Caco-2 (cell line): ENCODE measurements at regions not wholly inside any gene's neighbourhood (a gene's known extent, or its start where the extent isn't known, plus 50 kb on each side); places are given as distances from the start of the nearest gene placed in this dataset.
"Not testable (repeated sequence)": the region's sequence is repeated elsewhere in the genome, so short reads cannot be mapped to it uniquely, and the experiment has no call there.

Experiments used
- BruUV-seq: library from RNA; stranded (reverse); fragments of 400-500 nt; replicated peaks from 2 replicates; lab custom pipeline; 2021; lab: Mats Ljungman, UMichigan
- CTCF ChIA-PET: fragments of 300-600 bp; sonication (Branson Sonifier 250); formaldehyde crosslinking; loops from one replicate; lab custom pipeline; 2022; ENCODE audit warnings: antibody characterized with exemption; lab: Charles Lee
- POLR2A ChIA-PET: fragments of 300-600 bp; sonication (Branson Sonifier 250); formaldehyde crosslinking; loops from one replicate; lab custom pipeline; 2022; ENCODE audit warnings: antibody characterized with exemption; lab: Charles Lee
- DNase-seq, 2 experiments: peaks; one replicate each; pipeline versions ENCODE4 v3.0.0 to v3.0.0-alpha.2; 2020 to 2022
- H3K27me3 ChIP-seq: replicated peaks from 2 replicates; pipeline ENCODE4 v1.6.0; 2011; ENCODE audit warnings: low read length; ENCODE audit not compliant: control insufficient read depth, insufficient read depth
- H3K36me3 ChIP-seq: 2 replicates; pipeline ENCODE4 v1.5.1; 2011; ENCODE audit warnings: low read length; ENCODE audit not compliant: control insufficient read depth, insufficient read depth
- H3K4me1 ChIP-seq: fragments of 250-450 bp; sonication (Bioruptor Pico); 2 replicates; pipeline ENCODE4 v1.5.1; 2020; ENCODE audit warnings: mild to moderate bottlenecking
- H3K4me3 ChIP-seq: 2 replicates; pipeline ENCODE4 v1.5.1; 2011; ENCODE audit warnings: low read depth, mild to moderate bottlenecking, control low read depth, low read length
- H3K9me3 ChIP-seq: fragments of 250-450 bp; sonication (Bioruptor Pico); 2 replicates; pipeline ENCODE4 v1.5.1; 2020; ENCODE audit warnings: mild to moderate bottlenecking, moderate library complexity
- H3K27ac Mint-ChIP-seq: one replicate; pipeline ENCODE4 v1.8.0; 2022; ENCODE audit warnings: mixed read lengths; ENCODE audit not compliant: unreplicated experiment
- H3K27me3 Mint-ChIP-seq: one replicate; pipeline ENCODE4 v1.8.0; 2022; ENCODE audit warnings: mixed read lengths; ENCODE audit not compliant: insufficient read depth, unreplicated experiment
- H3K36me3 Mint-ChIP-seq: one replicate; pipeline ENCODE4 v1.8.0; 2022; ENCODE audit warnings: mild to moderate bottlenecking, mixed read lengths; ENCODE audit not compliant: insufficient read depth, unreplicated experiment
- H3K4me1 Mint-ChIP-seq: one replicate; pipeline ENCODE4 v1.8.0; 2022; ENCODE audit warnings: low read depth, mixed read lengths; ENCODE audit not compliant: unreplicated experiment
- H3K4me3 Mint-ChIP-seq: one replicate; pipeline ENCODE4 v1.8.0; 2022; ENCODE audit warnings: mild to moderate bottlenecking, moderate library complexity, mixed read lengths; ENCODE audit not compliant: unreplicated experiment
- H3K9me3 Mint-ChIP-seq: one replicate; pipeline ENCODE4 v1.8.0; 2022; ENCODE audit warnings: mixed read lengths; ENCODE audit not compliant: unreplicated experiment
- intact Hi-C: fragments of 100-400 bp; cut with micrococcal nuclease; formaldehyde crosslinking; loops from one replicate; pipeline ENCODE4 v1.10.0; 2022; ENCODE audit not compliant: unreplicated experiment

- H3K4me3 Mint-ChIP-seq, H3K4me1 ChIP-seq, H3K9me3 ChIP-seq, H3K27me3 ChIP-seq, H3K27me3 Mint-ChIP-seq, H3K4me3 ChIP-seq, H3K36me3 Mint-ChIP-seq, DNase-seq, H3K36me3 ChIP-seq, H3K27ac Mint-ChIP-seq, H3K4me1 Mint-ChIP-seq, intact Hi-C loops, BruUV-seq, H3K9me3 Mint-ChIP-seq, CTCF ChIA-PET, POLR2A ChIA-PET: not testable (repeated sequence)
Observed at GRCh38 chr9:39005736-39006135, 282.2 kb downstream of the CNTNAP3 start.

- H3K9me3 ChIP-seq, H3K4me1 Mint-ChIP-seq, intact Hi-C loops, H3K36me3 ChIP-seq, H3K27ac Mint-ChIP-seq, H3K36me3 Mint-ChIP-seq, H3K27me3 Mint-ChIP-seq, POLR2A ChIA-PET, H3K27me3 ChIP-seq, H3K4me1 ChIP-seq, H3K9me3 Mint-ChIP-seq, H3K4me3 Mint-ChIP-seq, H3K4me3 ChIP-seq, DNase-seq, BruUV-seq: not testable (repeated sequence)
- CTCF ChIA-PET: interaction anchor here (0.7 kb wide), 1 partner anchor 9 kb away, joined by 4 read pairs; no protein-coding TSS in a partner anchor
Observed at GRCh38 chr9:39001085-39001593, 281.2 kb upstream of the FAM240B start.

- POLR2A ChIA-PET, H3K27me3 ChIP-seq, H3K4me3 ChIP-seq, H3K9me3 ChIP-seq, H3K4me1 Mint-ChIP-seq, H3K36me3 Mint-ChIP-seq, intact Hi-C loops, H3K27me3 Mint-ChIP-seq, H3K4me1 ChIP-seq, H3K9me3 Mint-ChIP-seq, H3K27ac Mint-ChIP-seq, BruUV-seq, DNase-seq, H3K36me3 ChIP-seq, H3K4me3 Mint-ChIP-seq, CTCF ChIA-PET: not testable (repeated sequence)
Observed at GRCh38 chr9:38999277-38999676, 279.3 kb upstream of the FAM240B start.

- BruUV-seq, H3K9me3 ChIP-seq, H3K27ac Mint-ChIP-seq, H3K9me3 Mint-ChIP-seq, H3K4me3 Mint-ChIP-seq, intact Hi-C loops, H3K27me3 Mint-ChIP-seq, POLR2A ChIA-PET, H3K27me3 ChIP-seq, H3K4me1 ChIP-seq, H3K36me3 ChIP-seq, H3K4me1 Mint-ChIP-seq, H3K36me3 Mint-ChIP-seq, H3K4me3 ChIP-seq, DNase-seq, CTCF ChIA-PET: not testable (repeated sequence)
Observed at GRCh38 chr9:38993690-38994089, 273.8 kb upstream of the FAM240B start.

GRCh38 chr9:38993156-38993555 lies 273.2 kb upstream of the FAM240B start:
- CTCF ChIA-PET, POLR2A ChIA-PET, H3K4me3 Mint-ChIP-seq, BruUV-seq, DNase-seq, H3K4me3 ChIP-seq, H3K4me1 ChIP-seq, H3K9me3 Mint-ChIP-seq, H3K27me3 ChIP-seq, intact Hi-C loops, H3K27ac Mint-ChIP-seq, H3K27me3 Mint-ChIP-seq, H3K36me3 Mint-ChIP-seq, H3K36me3 ChIP-seq, H3K4me1 Mint-ChIP-seq, H3K9me3 ChIP-seq: not testable (repeated sequence)

- BruUV-seq, CTCF ChIA-PET, H3K4me3 Mint-ChIP-seq, intact Hi-C loops, DNase-seq, H3K4me1 Mint-ChIP-seq, H3K4me3 ChIP-seq, H3K27ac Mint-ChIP-seq, H3K27me3 Mint-ChIP-seq, H3K27me3 ChIP-seq, H3K36me3 Mint-ChIP-seq, H3K36me3 ChIP-seq, POLR2A ChIA-PET, H3K9me3 ChIP-seq, H3K9me3 Mint-ChIP-seq, H3K4me1 ChIP-seq: not testable (repeated sequence)
Observed at GRCh38 chr9:38978734-38979133, 258.8 kb upstream of the FAM240B start.

GRCh38 chr9:38969480-38969879 lies 249.5 kb upstream of the FAM240B start:
- CTCF ChIA-PET, H3K9me3 ChIP-seq, H3K27ac Mint-ChIP-seq, H3K36me3 ChIP-seq, H3K4me3 Mint-ChIP-seq, H3K9me3 Mint-ChIP-seq, H3K4me1 Mint-ChIP-seq, H3K4me1 ChIP-seq, H3K27me3 ChIP-seq, DNase-seq, BruUV-seq, intact Hi-C loops, H3K36me3 Mint-ChIP-seq, POLR2A ChIA-PET, H3K27me3 Mint-ChIP-seq, H3K4me3 ChIP-seq: not testable (repeated sequence)
